ENCODE measurements at regions not wholly inside any gene's neighbourhood (a gene's known extent, or its start where the extent isn't known, plus 50 kb on each side); places are given as distances from the start of the nearest gene placed in this dataset.

DNA sequence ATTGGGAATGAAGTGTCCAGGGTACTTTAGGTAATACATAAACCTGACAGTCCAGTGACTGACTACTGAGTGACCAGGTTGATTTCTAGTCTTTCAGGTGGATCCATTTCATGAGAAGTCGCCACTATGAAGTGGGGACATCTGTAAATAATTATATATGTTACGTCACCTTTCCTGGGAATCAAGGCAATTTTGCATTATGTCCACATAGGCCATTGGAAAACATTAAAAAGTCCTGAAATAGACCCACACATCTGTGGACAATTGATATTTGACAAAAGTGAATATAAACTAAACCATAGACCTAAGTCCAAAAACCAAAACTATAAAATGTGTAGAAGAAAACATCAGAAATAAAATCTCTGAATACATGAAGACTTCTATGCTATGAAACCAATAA, 231.5 kb downstream of the C6orf118 start:
- no peaks in the 10 kb centered on the region for H3K27me3 ChIP-seq (replicated peaks; ENCODE audit: control insufficient read depth, insufficient read depth, low read length)
- no peak for DNase-seq (ENCODE audit: extremely low read depth, insufficient read length)
- TF ChIP-seq, protein P1, sequence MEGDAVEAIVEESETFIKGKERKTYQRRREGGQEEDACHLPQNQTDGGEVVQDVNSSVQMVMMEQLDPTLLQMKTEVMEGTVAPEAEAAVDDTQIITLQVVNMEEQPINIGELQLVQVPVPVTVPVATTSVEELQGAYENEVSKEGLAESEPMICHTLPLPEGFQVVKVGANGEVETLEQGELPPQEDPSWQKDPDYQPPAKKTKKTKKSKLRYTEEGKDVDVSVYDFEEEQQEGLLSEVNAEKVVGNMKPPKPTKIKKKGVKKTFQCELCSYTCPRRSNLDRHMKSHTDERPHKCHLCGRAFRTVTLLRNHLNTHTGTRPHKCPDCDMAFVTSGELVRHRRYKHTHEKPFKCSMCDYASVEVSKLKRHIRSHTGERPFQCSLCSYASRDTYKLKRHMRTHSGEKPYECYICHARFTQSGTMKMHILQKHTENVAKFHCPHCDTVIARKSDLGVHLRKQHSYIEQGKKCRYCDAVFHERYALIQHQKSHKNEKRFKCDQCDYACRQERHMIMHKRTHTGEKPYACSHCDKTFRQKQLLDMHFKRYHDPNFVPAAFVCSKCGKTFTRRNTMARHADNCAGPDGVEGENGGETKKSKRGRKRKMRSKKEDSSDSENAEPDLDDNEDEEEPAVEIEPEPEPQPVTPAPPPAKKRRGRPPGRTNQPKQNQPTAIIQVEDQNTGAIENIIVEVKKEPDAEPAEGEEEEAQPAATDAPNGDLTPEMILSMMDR (IDR thresholded peaks at IDR 0.05; ENCODE audit: insufficient read depth, low read length, poor library complexity, severe bottlenecking) = no peak
- H3K4me3 ChIP-seq (replicated peaks; ENCODE audit: low read depth, low read length) = no peak overlapping the region
- no peaks in the 10 kb centered on the region for H3K36me3 ChIP-seq (ENCODE audit: control insufficient read depth, insufficient read depth, low read length)

DNA sequence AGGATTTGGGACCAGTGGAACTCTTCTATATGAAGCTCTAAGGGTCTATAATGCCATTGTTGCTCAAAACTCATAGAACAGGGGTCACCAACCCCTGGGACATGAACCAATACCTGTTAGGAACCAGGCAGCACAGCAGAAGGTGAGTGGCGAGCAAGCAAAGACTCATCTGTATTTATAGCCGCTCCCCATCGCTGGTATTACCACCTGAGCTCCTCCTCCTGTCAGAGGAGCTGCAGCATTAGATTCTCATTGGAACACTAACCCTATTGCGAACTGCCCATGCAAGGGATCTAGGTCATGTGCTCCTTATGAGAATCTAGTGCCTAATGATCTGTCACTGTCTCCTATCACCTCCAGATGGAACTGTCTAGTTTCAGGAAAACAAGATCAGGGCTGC, 237.5 kb downstream of the C6orf118 start:
- H3K36me3 ChIP-seq (ENCODE audit: control insufficient read depth, insufficient read depth, low read length) = no peaks in the 10 kb centered on the region
- TF ChIP-seq, protein P1 (IDR thresholded peaks at IDR 0.05; ENCODE audit: insufficient read depth, low read length, poor library complexity, severe bottlenecking) = no peak
- no peak for DNase-seq (ENCODE audit: extremely low read depth, insufficient read length)
- no peak overlapping the region for H3K4me3 ChIP-seq (replicated peaks; ENCODE audit: low read depth, low read length)
- no peaks in the 10 kb centered on the region for H3K27me3 ChIP-seq (replicated peaks; ENCODE audit: control insufficient read depth, insufficient read depth, low read length)

DNA sequence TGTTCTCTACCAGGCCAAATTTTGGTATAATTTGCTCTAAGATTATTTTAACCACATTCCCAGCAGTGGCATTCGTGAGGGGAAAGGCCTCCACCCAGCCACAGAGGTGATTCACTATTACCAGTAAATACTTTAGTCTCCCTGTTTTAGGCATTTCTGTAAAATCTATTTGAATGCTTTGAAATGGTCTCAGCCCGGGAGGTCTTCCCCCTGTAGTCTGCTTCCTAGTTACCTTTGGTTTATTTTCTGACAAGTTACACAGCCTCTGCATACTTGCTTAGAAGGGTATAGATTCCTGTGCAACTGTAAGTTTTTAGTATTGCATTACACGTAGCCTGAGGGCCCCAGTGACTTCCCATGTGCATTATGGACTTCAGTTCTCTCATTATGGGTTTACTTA, 248.7 kb downstream of the C6orf118 start:
- TF ChIP-seq, protein P1 (IDR thresholded peaks at IDR 0.05; ENCODE audit: insufficient read depth, low read length, poor library complexity, severe bottlenecking) = no peak
- Histone ChIP-seq H3K27me3 (replicated peaks; ENCODE audit: control insufficient read depth, insufficient read depth, low read length) (no peaks in the 10 kb centered on the region), H3K4me3 (replicated peaks; ENCODE audit: low read depth, low read length) (no peak overlapping the region), H3K36me3 (ENCODE audit: control insufficient read depth, insufficient read depth, low read length) (no peaks in the 10 kb centered on the region)
- no peak for DNase-seq (ENCODE audit: extremely low read depth, insufficient read length)

DNA sequence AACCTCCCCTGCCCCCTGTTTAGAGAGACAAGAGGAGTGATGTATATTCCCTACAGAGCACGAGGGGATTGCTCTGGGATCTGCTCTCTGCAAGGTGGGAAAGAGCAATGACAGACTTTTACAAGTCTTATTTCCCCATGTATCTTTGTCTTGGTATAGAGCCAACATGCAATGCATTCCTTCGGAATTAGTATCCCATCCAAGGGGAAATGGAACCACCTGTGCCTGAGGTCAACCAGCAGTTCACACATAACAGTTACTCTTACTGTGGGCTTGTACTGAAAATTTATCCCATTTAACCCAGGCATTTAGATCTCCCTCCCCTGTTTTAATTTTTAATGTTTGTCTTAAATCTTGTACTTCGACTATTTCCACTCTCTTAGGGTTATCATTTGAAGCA, 250.4 kb downstream of the C6orf118 start:
- TF ChIP-seq, protein P1 (IDR thresholded peaks at IDR 0.05; ENCODE audit: insufficient read depth, low read length, poor library complexity, severe bottlenecking) = no peak
- Histone ChIP-seq H3K36me3 (ENCODE audit: control insufficient read depth, insufficient read depth, low read length) (no peaks in the 10 kb centered on the region), H3K4me3 (replicated peaks; ENCODE audit: low read depth, low read length) (no peak overlapping the region), H3K27me3 (replicated peaks; ENCODE audit: control insufficient read depth, insufficient read depth, low read length) (no peaks in the 10 kb centered on the region)
- DNase-seq (ENCODE audit: extremely low read depth, insufficient read length) = no peak

DNA sequence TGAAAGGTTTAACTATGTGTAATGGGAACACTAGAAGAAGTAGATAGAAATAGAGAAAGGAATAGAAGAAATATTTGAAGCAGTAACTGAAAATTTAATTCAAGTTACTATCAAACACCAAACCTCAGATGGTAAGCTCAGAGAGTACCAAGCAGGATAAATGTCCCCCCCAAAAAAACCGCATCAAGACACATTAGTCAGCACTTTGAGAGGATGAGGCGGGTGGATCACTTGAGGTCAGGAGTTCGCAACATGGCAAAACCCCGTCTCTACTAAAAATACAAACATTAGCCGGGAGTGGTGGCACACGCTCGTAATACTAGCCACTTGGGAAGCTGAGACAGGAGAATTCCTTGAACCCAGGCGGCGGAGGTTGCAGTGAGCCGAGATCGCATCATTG, 253.1 kb downstream of the C6orf118 start:
- TF ChIP-seq, protein P1 (IDR thresholded peaks at IDR 0.05; ENCODE audit: insufficient read depth, low read length, poor library complexity, severe bottlenecking) = no peak
- Histone ChIP-seq H3K27me3 (replicated peaks; ENCODE audit: control insufficient read depth, insufficient read depth, low read length) (no peaks in the 10 kb centered on the region), H3K36me3 (ENCODE audit: control insufficient read depth, insufficient read depth, low read length) (no peaks in the 10 kb centered on the region), H3K4me3 (replicated peaks; ENCODE audit: low read depth, low read length) (no peak overlapping the region)
- DNase-seq (ENCODE audit: extremely low read depth, insufficient read length) = no peak

DNA sequence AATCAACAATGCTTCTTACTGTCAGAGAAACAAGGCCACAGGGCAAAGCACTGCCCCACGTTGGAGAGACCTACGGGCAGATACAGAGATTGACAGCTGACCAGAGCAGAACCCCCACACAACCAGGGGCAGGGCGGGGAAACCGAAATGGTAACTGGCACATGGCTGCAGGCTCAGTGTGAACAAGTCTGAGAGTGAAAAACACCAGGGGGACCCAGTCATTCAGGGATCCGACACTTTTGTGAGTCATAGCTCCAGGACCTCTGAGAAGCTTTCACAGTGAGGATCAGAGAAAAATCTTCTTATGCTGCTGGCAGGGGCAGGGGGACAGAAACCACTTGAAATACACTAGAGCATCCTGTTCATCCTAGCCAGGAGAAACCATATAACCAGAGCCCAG, 254.2 kb downstream of the C6orf118 start:
- TF ChIP-seq, protein P1 (IDR thresholded peaks at IDR 0.05; ENCODE audit: insufficient read depth, low read length, poor library complexity, severe bottlenecking) = no peak
- H3K27me3 ChIP-seq (replicated peaks; ENCODE audit: control insufficient read depth, insufficient read depth, low read length) = no peaks in the 10 kb centered on the region
- no peak overlapping the region for H3K4me3 ChIP-seq (replicated peaks; ENCODE audit: low read depth, low read length)
- H3K36me3 ChIP-seq (ENCODE audit: control insufficient read depth, insufficient read depth, low read length) = no peaks in the 10 kb centered on the region
- DNase-seq (ENCODE audit: extremely low read depth, insufficient read length) = no peak

Measured in GM06990 (cell line).